COLO829 (cell line): ENCODE measurements at regions not wholly inside any gene's neighbourhood (a gene's known extent, or its start where the extent isn't known, plus 50 kb on each side); places are given as distances from the start of the nearest gene placed in this dataset.
"Not testable (repeated sequence)": the region's sequence is repeated elsewhere in the genome, so short reads cannot be mapped to it uniquely, and the experiment has no call there.

Experiments
- DNase-seq: peaks from one replicate; pipeline ENCODE4 v3.0.0; 2012; ENCODE audit warnings: low spot score

- DNase-seq: no peak
Observed at GRCh38 chr1:101122452-101123166, 97.0 kb upstream of the DPH5 start.

- no peak for DNase-seq
Observed at GRCh38 chr1:101121975-101122374, 96.4 kb upstream of the DPH5 start.

- no peak for DNase-seq
Observed at GRCh38 chr1:101121504-101121903, 95.9 kb upstream of the DPH5 start.

GRCh38 chr1:101120868-101121267 is 95.3 kb upstream of the DPH5 start:
- DNase-seq: no peak

GRCh38 chr1:101119289-101119688 is 93.7 kb upstream of the DPH5 start:
- no peak for DNase-seq

GRCh38 chr1:101116006-101116405 is 90.4 kb upstream of the DPH5 start:
- no peak for DNase-seq

GRCh38 chr1:101115112-101115511 is 89.5 kb upstream of the DPH5 start:
- DNase-seq: no peak

GRCh38 chr1:101114128-101114527 is 88.5 kb upstream of the DPH5 start:
- not testable (repeated sequence) for DNase-seq

GRCh38 chr1:101112051-101112780 is 86.6 kb upstream of the DPH5 start:
- DNase-seq: no peak

GRCh38 chr1:101111461-101111860 is 85.9 kb upstream of the DPH5 start:
- no peak for DNase-seq

- DNase-seq: no peak
Observed at GRCh38 chr1:101109791-101110190, 84.2 kb upstream of the DPH5 start.

GRCh38 chr1:101108111-101108500 is 82.5 kb upstream of the DPH5 start:
- DNase-seq: no peak

- no peak for DNase-seq
Observed at GRCh38 chr1:101107496-101108110, 82.0 kb upstream of the DPH5 start.

GRCh38 chr1:101105877-101106276 is 80.3 kb upstream of the DPH5 start:
- DNase-seq: no peak

GRCh38 chr1:101102426-101103156 is 77.0 kb upstream of the DPH5 start:
- DNase-seq: no peak

GRCh38 chr1:101101360-101101759 is 75.8 kb upstream of the DPH5 start:
- no peak for DNase-seq

GRCh38 chr1:101100674-101101073 is 75.1 kb upstream of the DPH5 start:
- no peak for DNase-seq

GRCh38 chr1:101098907-101099306 is 73.3 kb upstream of the DPH5 start:
- DNase-seq: no peak

- DNase-seq: no peak
Observed at GRCh38 chr1:101098327-101098726, 72.7 kb upstream of the DPH5 start.

- no peak for DNase-seq
Observed at GRCh38 chr1:101089613-101090338, 64.2 kb upstream of the DPH5 start.

- DNase-seq: no peak
Observed at GRCh38 chr1:101088431-101088830, 62.8 kb upstream of the DPH5 start.

GRCh38 chr1:101086783-101087182 is 61.2 kb upstream of the DPH5 start:
- DNase-seq: no peak
